HepG2 (cell line): ENCODE measurements at regions not wholly inside any gene's neighbourhood (a gene's known extent, or its start where the extent isn't known, plus 50 kb on each side); places are given as distances from the start of the nearest gene placed in this dataset.

Experiments
- ATRX ChIP-seq: sonication (generic); formaldehyde crosslinking; IDR thresholded peaks from 2 replicates; pipeline ENCODE4 v1.4.0; 2020; ENCODE audit warnings: missing genetic modification reagents, borderline replicate concordance
- DPF2 ChIP-seq: sonication (generic); formaldehyde crosslinking; IDR thresholded peaks from 2 replicates; pipeline ENCODE4 v1.4.0; 2020; ENCODE audit warnings: mild to moderate bottlenecking, low read depth, missing genetic modification reagents, borderline replicate concordance
- HDAC1 ChIP-seq: sonication (generic); formaldehyde crosslinking; IDR thresholded peaks from 2 replicates; pipeline ENCODE4 v1.5.1; 2020; ENCODE audit warnings: mild to moderate bottlenecking, missing genetic modification reagents
- KAT2B ChIP-seq: fragments of 150-350 bp; IDR thresholded peaks from 2 replicates; pipeline ENCODE4 v1.6.1; 2014; ENCODE audit warnings: low read depth, low read length, borderline replicate concordance
- SALL2 ChIP-seq: sonication (generic); formaldehyde crosslinking; IDR thresholded peaks from 2 replicates; pipeline ENCODE4 v1.8.1; 2023; ENCODE audit warnings: mild to moderate bottlenecking, missing genetic modification reagents, inconsistent platforms
- U2AF1 ChIP-seq: fragments of 200-400 bp; formaldehyde crosslinking; optimal IDR thresholded peaks from 2 replicates; pipeline ENCODE3; 2017; ENCODE audit warnings: mild to moderate bottlenecking, low read depth, low read length
- ZFP90 ChIP-seq: sonication (generic); formaldehyde crosslinking; IDR thresholded peaks from 2 replicates; pipeline ENCODE4 v1.8.0; 2022; ENCODE audit warnings: missing genetic modification reagents, mild to moderate bottlenecking, inconsistent platforms, borderline replicate concordance
- ZNF136 ChIP-seq: sonication (generic); formaldehyde crosslinking; IDR thresholded peaks from 2 replicates; pipeline ENCODE4 v1.8.1; 2022; ENCODE audit warnings: low read depth, mild to moderate bottlenecking, moderate library complexity, missing genetic modification reagents
- TF ChIP-seq, protein P1 (sequence below): sonication (generic); formaldehyde crosslinking; IDR thresholded peaks from 2 replicates; pipeline ENCODE4 v1.4.0; 2020; ENCODE audit warnings: low read depth, missing genetic modification reagents
- TF ChIP-seq, protein P2 (sequence below): sonication (generic); formaldehyde crosslinking; IDR thresholded peaks from 2 replicates; pipeline ENCODE4 v1.5.1; 2020; ENCODE audit warnings: mild to moderate bottlenecking, missing genetic modification reagents, moderate library complexity
- TF ChIP-seq, protein P3 (sequence below): sonication (generic); formaldehyde crosslinking; IDR thresholded peaks from 2 replicates; pipeline ENCODE4 v1.5.0; 2020; ENCODE audit warnings: missing genetic modification reagents

DNA sequence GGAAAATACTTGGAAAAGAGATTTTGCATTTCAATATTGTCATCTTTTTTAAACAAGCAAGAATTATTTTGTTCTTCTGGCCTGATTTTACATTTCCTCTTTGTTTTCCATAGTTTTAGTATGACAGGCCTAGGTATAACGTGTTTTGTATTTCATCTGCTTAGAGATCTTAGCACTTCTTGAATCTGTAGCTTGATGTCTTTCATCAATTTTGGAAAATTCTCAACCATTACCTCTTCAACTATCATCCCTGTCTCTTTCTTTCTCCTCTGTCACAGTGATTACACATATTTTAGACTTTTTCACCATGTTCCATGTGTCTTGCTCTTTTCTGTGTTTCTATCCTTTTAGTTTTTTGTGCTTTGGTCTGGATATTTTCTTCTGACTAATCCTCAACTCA, 67.2 kb upstream of the PHACTR1 start (continued):
- TF ChIP-seq, protein P1, sequence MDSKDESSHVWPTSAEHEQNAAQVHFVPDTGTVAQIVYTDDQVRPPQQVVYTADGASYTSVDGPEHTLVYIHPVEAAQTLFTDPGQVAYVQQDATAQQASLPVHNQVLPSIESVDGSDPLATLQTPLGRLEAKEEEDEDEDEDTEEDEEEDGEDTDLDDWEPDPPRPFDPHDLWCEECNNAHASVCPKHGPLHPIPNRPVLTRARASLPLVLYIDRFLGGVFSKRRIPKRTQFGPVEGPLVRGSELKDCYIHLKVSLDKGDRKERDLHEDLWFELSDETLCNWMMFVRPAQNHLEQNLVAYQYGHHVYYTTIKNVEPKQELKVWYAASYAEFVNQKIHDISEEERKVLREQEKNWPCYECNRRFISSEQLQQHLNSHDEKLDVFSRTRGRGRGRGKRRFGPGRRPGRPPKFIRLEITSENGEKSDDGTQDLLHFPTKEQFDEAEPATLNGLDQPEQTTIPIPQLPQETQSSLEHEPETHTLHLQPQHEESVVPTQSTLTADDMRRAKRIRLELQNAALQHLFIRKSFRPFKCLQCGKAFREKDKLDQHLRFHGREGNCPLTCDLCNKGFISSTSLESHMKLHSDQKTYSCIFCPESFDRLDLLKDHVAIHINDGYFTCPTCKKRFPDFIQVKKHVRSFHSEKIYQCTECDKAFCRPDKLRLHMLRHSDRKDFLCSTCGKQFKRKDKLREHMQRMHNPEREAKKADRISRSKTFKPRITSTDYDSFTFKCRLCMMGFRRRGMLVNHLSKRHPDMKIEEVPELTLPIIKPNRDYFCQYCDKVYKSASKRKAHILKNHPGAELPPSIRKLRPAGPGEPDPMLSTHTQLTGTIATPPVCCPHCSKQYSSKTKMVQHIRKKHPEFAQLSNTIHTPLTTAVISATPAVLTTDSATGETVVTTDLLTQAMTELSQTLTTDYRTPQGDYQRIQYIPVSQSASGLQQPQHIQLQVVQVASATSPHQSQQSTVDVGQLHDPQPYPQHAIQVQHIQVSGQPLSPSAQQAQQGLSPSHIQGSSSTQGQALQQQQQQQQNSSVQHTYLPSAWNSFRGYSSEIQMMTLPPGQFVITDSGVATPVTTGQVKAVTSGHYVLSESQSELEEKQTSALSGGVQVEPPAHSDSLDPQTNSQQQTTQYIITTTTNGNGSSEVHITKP (CRISPR knock-in tag): no peak
- no peak for TF ChIP-seq U2AF1
- TF ChIP-seq ZFP90 (CRISPR knock-in tag): no peak
- TF ChIP-seq DPF2 (CRISPR knock-in tag): no peak
- TF ChIP-seq, protein P2, sequence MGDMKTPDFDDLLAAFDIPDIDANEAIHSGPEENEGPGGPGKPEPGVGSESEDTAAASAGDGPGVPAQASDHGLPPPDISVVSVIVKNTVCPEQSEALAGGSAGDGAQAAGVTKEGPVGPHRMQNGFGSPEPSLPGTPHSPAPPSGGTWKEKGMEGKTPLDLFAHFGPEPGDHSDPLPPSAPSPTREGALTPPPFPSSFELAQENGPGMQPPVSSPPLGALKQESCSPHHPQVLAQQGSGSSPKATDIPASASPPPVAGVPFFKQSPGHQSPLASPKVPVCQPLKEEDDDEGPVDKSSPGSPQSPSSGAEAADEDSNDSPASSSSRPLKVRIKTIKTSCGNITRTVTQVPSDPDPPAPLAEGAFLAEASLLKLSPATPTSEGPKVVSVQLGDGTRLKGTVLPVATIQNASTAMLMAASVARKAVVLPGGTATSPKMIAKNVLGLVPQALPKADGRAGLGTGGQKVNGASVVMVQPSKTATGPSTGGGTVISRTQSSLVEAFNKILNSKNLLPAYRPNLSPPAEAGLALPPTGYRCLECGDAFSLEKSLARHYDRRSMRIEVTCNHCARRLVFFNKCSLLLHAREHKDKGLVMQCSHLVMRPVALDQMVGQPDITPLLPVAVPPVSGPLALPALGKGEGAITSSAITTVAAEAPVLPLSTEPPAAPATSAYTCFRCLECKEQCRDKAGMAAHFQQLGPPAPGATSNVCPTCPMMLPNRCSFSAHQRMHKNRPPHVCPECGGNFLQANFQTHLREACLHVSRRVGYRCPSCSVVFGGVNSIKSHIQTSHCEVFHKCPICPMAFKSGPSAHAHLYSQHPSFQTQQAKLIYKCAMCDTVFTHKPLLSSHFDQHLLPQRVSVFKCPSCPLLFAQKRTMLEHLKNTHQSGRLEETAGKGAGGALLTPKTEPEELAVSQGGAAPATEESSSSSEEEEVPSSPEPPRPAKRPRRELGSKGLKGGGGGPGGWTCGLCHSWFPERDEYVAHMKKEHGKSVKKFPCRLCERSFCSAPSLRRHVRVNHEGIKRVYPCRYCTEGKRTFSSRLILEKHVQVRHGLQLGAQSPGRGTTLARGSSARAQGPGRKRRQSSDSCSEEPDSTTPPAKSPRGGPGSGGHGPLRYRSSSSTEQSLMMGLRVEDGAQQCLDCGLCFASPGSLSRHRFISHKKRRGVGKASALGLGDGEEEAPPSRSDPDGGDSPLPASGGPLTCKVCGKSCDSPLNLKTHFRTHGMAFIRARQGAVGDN (CRISPR knock-in tag): no peak
- TF ChIP-seq ZNF136 (CRISPR knock-in tag): no peak
- no peak for TF ChIP-seq ATRX (CRISPR knock-in tag)
- no peak for TF ChIP-seq KAT2B
- TF ChIP-seq, protein P3, sequence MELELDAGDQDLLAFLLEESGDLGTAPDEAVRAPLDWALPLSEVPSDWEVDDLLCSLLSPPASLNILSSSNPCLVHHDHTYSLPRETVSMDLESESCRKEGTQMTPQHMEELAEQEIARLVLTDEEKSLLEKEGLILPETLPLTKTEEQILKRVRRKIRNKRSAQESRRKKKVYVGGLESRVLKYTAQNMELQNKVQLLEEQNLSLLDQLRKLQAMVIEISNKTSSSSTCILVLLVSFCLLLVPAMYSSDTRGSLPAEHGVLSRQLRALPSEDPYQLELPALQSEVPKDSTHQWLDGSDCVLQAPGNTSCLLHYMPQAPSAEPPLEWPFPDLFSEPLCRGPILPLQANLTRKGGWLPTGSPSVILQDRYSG (CRISPR knock-in tag): no peak
- TF ChIP-seq HDAC1 (CRISPR knock-in tag): no peak
- TF ChIP-seq SALL2: no peak
- TF ChIP-seq, all 625 proteins: peak for 0
